ENCODE measurements at regions not wholly inside any gene's neighbourhood (a gene's known extent, or its start where the extent isn't known, plus 50 kb on each side); places are given as distances from the start of the nearest gene placed in this dataset.

- no peak for DNase-seq (ENCODE audit: low spot score)
- intact Hi-C loops (cut with DNase I), result no loop called here
Measured at GRCh38 chr5:165617491-165617890, 2112.1 kb downstream of the MAT2B start.

GRCh38 chr5:165620394-165620793 is 2115.0 kb downstream of the MAT2B start:
- DNase-seq (ENCODE audit: low spot score), result no peak
- intact Hi-C loops (cut with DNase I), result no loop called here

- intact Hi-C loops (cut with DNase I), result no loop called here
- DNase-seq (ENCODE audit: low spot score), result no peak
Measured at GRCh38 chr5:165622864-165623536, 2117.6 kb downstream of the MAT2B start.

- intact Hi-C loops (cut with DNase I), result no loop called here
Measured at GRCh38 chr5:165624166-165624946, 2118.9 kb downstream of the MAT2B start.

GRCh38 chr5:165626161-165626560 is 2120.7 kb downstream of the MAT2B start:
- intact Hi-C loops (cut with DNase I), result no loop called here
- DNase-seq (ENCODE audit: low spot score), result no peak

More at GRCh38 chr5:165624166-165624946, 2118.9 kb downstream of the MAT2B start:
- DNase-seq (ENCODE audit: low spot score), result no peak

GRCh38 chr5:165627548-165628170 is 2122.2 kb downstream of the MAT2B start:
- no peak for DNase-seq (ENCODE audit: low spot score)
- intact Hi-C loops (cut with DNase I), result no loop called here

GRCh38 chr5:165630261-165630778 is 2124.9 kb downstream of the MAT2B start:
- intact Hi-C loops (cut with DNase I), result no loop called here
- DNase-seq (ENCODE audit: low spot score), result no peak

- no peak for DNase-seq (ENCODE audit: low spot score)
- intact Hi-C loops (cut with DNase I), result no loop called here
Measured at GRCh38 chr5:165631235-165631634, 2125.8 kb downstream of the MAT2B start.

- DNase-seq (ENCODE audit: low spot score), result no peak
- intact Hi-C loops (cut with DNase I), result no loop called here
Measured at GRCh38 chr5:165642366-165642765, 2136.9 kb downstream of the MAT2B start.

- intact Hi-C loops (cut with DNase I), result no loop called here
- DNase-seq (ENCODE audit: low spot score), result no peak
Measured at GRCh38 chr5:165665735-165666400, 2160.4 kb downstream of the MAT2B start.

- DNase-seq (ENCODE audit: low spot score), result no peak
- intact Hi-C loops (cut with DNase I), result no loop called here
Measured at GRCh38 chr5:165673499-165673898, 2168.1 kb downstream of the MAT2B start.

GRCh38 chr5:165695796-165696195 is 2190.4 kb downstream of the MAT2B start:
- DNase-seq (ENCODE audit: low spot score), result no peak
- intact Hi-C loops (cut with DNase I), result no loop called here

GRCh38 chr5:165705960-165706359 is 2200.5 kb downstream of the MAT2B start:
- intact Hi-C loops (cut with DNase I), result no loop called here
- DNase-seq (ENCODE audit: low spot score), result no peak

- intact Hi-C loops (cut with DNase I), result no loop called here
- no peak for DNase-seq (ENCODE audit: low spot score)
Measured at GRCh38 chr5:165712011-165712410, 2206.6 kb downstream of the MAT2B start.

- intact Hi-C loops (cut with DNase I), result no loop called here
- DNase-seq (ENCODE audit: low spot score), result no peak
Measured at GRCh38 chr5:165714598-165714997, 2209.2 kb downstream of the MAT2B start.

GRCh38 chr5:165720901-165721300 is 2215.5 kb downstream of the MAT2B start:
- intact Hi-C loops (cut with DNase I), result no loop called here
- no peak for DNase-seq (ENCODE audit: low spot score)

GRCh38 chr5:165722401-165722800 is 2217.0 kb downstream of the MAT2B start:
- no peak for DNase-seq (ENCODE audit: low spot score)
- intact Hi-C loops (cut with DNase I), result no loop called here

- DNase-seq (ENCODE audit: low spot score), result no peak
- intact Hi-C loops (cut with DNase I), result no loop called here
Measured at GRCh38 chr5:165723931-165724330, 2218.5 kb downstream of the MAT2B start.

- DNase-seq (ENCODE audit: low spot score), result no peak
- intact Hi-C loops (cut with DNase I), result no loop called here
Measured at GRCh38 chr5:165728425-165728824, 2223.0 kb downstream of the MAT2B start.

GRCh38 chr5:165735388-165735787 is 2230.0 kb downstream of the MAT2B start:
- intact Hi-C loops (cut with DNase I), result no loop called here
- DNase-seq (ENCODE audit: low spot score), result no peak

All from cardiac septum (tissue), 1 donor.